Left renal pelvis (tissue), 4 donors: ENCODE measurements at regions not wholly inside any gene's neighbourhood (a gene's known extent, or its start where the extent isn't known, plus 50 kb on each side); places are given as distances from the start of the nearest gene placed in this dataset.

Experiments
- DNase-seq, 4 donors: peaks; one replicate each; pipeline ENCODE4 v3.0.0-alpha.2; 2013; ENCODE audit warnings: low read depth in 4 of 4, low spot score in 3 of 4

GRCh38 chr1:240014051-240014450, 77.6 kb upstream of the FMN2 start:
- DNase-seq = no peak

- no peak for DNase-seq
These were observed 73.1 kb upstream of the FMN2 start for GRCh38 chr1:240018617-240019016.

- no peak for DNase-seq
These were observed 72.2 kb upstream of the FMN2 start for GRCh38 chr1:240019524-240019923.

GRCh38 chr1:240020871-240021270, 70.8 kb upstream of the FMN2 start:
- DNase-seq = no peak

- no peak for DNase-seq
These were observed 70.0 kb upstream of the FMN2 start for GRCh38 chr1:240021709-240022108.

- DNase-seq = peak in 3 of 4 donors; percentile 4 to 17 (median 12)
These were observed 64.6 kb upstream of the FMN2 start for GRCh38 chr1:240027059-240027462.

- DNase-seq = no peak
These were observed 62.3 kb upstream of the FMN2 start for GRCh38 chr1:240029418-240029817.

GRCh38 chr1:240030236-240030635, 61.4 kb upstream of the FMN2 start:
- peak in 1 of 4 donors; percentile 3 for DNase-seq

GRCh38 chr1:240031009-240031408, 60.7 kb upstream of the FMN2 start:
- no peak for DNase-seq

GRCh38 chr1:240031414-240031813, 60.3 kb upstream of the FMN2 start:
- no peak for DNase-seq

- no peak for DNase-seq
These were observed 58.3 kb upstream of the FMN2 start for GRCh38 chr1:240033406-240033805.

- no peak for DNase-seq
These were observed 55.2 kb upstream of the FMN2 start for GRCh38 chr1:240036526-240036925.
